HG03558 (cell line): ENCODE measurements at regions not wholly inside any gene's neighbourhood (a gene's known extent, or its start where the extent isn't known, plus 50 kb on each side); places are given as distances from the start of the nearest gene placed in this dataset.

Experiments used
- ATAC-seq: cut with Tn5 transposase; IDR thresholded peaks from one replicate; pipeline ENCODE4 v1.9.1; 2021; ENCODE audit warnings: moderate number of reproducible peaks; ENCODE audit not compliant: unreplicated experiment; ENCODE audit errors: extremely low read depth

DNA sequence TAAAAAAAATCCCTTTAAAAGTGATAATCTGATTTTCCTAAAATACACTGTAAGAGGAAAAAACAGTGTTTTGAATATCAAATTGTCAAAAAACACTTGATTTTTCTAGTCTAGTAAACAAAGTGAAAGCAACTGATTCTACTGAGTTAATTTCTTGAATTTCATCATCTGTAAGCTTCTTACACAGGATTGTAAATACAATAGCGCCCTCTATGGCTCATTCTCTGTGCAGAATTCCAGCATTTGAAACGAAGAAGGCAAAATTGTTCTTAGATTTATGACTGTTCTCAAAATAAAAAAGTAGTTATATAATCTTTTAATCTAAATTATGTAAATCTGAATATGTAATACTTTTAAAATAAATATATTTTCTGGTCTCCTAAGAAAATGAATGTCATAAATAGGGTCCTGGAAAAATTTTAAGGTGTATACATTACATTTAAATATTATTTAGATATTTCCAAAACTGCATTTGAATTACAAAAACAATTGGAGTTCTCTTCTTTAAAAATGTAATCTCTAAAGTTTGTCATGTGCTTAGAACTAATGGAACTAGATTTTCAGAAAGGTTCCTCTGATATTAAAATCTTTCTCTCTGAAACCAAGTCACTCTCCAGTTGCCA lies 176.9 kb upstream of the MC4R start:
- peak; percentile 66 for ATAC-seq

DNA sequence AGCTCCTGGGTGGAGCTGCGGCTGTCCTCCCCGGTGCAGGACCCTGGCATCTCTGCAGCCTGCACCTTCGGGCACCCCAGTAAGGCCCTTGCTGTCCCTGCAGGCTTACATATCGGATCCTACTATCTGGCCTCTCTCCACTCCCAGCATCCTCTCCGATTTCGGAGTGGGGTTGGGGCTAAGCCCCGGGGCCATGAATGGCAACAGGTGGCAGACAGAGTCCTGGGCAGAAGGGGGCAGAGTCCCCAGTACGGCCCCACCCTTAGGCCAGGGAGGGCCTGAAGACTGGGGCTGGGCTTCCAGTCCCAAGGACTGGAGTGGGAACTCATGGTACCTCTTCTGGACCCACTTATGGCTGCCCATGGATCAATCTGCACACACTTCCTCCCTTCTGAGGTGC lies 180.4 kb upstream of the MC4R start:
- no peak for ATAC-seq

GRCh38 chr18:60554967-60555366 lies 182.4 kb upstream of the MC4R start:
- ATAC-seq = no peak

- ATAC-seq = no peak
These were observed 183.1 kb upstream of the MC4R start for GRCh38 chr18:60555625-60556024.

GRCh38 chr18:60556326-60556725 lies 183.8 kb upstream of the MC4R start:
- ATAC-seq = no peak

GRCh38 chr18:60560071-60560470 lies 187.5 kb upstream of the MC4R start:
- ATAC-seq = no peak

DNA sequence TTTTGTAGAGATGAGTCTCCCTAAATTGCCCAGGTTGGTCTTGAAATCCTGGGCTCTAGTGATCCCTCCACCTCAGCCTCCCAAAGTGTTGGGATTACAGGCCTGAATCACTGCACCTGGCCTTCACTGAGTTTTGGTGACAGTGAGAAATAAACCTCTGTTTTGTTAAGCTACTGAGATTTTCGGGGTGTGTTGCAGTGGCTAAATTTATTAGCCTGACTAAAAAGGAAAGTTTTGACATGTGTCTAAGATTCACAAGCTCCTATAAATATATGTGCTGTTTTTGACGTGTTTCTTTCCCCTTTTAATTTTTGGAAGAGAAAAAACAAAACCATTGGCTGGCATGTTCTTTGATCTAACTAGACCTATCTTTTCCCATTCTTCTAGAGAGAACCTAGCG lies 190.5 kb upstream of the MC4R start:
- no peak for ATAC-seq

GRCh38 chr18:60568220-60568619 lies 195.6 kb upstream of the MC4R start:
- ATAC-seq = no peak

GRCh38 chr18:60570172-60570571 lies 197.6 kb upstream of the MC4R start:
- no peak for ATAC-seq

DNA sequence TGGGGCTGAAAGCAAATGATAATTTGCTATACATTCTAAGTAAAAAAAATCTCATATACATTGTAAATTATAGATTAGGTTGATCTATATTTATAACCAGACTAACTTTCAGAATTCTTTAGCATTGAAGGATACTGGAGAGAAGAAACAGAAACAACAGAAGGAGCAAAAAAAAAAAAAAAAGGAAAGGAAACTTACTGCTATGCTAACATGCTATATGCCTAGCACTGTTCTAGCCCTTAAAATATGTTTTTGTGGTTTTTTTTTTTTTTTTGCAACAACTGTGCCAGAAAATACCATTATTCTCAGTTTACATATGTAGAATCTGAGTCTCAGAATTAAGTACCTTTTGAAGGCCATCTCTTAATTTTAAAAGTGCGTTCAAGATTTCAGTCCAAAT lies 204.9 kb upstream of the MC4R start:
- no peak for ATAC-seq

DNA sequence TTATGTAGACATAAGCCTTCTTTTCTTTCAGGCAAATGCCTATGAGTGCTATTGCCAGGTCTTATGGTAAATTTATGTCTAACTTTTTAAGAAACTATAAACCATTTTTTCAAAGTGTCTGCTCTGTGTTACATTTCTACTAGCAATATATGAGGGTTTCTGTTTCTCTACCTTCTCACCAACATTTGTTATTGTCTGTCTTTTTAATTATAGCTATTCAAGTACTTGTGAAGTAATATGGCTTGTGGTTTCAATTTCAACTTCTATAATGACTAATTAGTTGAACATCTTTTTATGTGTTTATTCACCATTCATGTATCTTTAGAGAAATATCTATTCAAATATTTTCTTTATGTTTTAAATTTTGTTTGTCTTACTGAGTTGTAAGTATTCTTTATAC lies 213.1 kb upstream of the MC4R start:
- ATAC-seq = no peak

GRCh38 chr18:60593249-60593648 lies 220.7 kb upstream of the MC4R start:
- no peak for ATAC-seq

- ATAC-seq = no peak
These were observed 224.4 kb upstream of the MC4R start for GRCh38 chr18:60596928-60597327.

DNA sequence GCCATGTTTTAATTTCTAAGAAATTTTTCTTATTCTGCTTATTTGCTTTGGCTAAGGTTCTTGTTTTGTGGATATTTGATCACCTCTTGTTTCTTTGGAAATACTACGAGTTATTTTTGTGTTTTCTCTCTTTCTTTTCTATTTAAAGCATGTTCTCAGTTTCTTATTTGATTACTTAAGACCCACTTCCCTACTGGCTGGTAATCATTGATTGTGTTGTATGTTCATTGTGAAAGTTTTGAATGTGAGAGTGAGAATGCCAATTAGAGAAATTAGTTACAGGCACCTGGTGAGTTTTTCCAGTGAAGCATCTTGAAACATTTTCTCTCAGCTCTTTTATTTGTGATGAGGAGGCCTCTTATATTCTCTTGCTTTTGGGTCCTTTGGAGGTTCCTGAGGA lies 226.7 kb upstream of the MC4R start:
- peak; percentile 92 for ATAC-seq

- ATAC-seq = no peak
These were observed 227.4 kb upstream of the MC4R start for GRCh38 chr18:60599995-60600394.

GRCh38 chr18:60601249-60601648 lies 228.7 kb upstream of the MC4R start:
- ATAC-seq = no peak

DNA sequence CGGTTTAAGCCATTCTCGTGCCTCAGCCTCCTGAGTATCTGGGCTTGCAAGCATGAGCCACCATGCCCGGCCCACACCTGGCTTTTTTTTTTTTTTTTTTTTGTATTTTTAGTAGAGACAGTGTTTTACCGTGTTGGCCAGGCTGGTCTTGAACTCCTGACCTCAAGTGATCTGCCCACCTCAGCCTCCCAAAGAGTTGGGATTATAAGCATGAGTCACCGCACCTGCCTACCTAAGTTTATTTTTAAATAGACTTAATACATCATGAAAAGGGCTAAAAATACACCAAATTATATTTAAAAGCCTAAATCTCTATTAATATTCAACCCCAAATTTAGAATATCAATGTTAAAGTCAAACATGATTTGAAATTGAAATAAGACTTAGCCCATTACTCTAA lies 250.8 kb upstream of the MC4R start:
- ATAC-seq = no peak

- ATAC-seq = no peak
These were observed 251.6 kb upstream of the MC4R start for GRCh38 chr18:60624207-60624606.

DNA sequence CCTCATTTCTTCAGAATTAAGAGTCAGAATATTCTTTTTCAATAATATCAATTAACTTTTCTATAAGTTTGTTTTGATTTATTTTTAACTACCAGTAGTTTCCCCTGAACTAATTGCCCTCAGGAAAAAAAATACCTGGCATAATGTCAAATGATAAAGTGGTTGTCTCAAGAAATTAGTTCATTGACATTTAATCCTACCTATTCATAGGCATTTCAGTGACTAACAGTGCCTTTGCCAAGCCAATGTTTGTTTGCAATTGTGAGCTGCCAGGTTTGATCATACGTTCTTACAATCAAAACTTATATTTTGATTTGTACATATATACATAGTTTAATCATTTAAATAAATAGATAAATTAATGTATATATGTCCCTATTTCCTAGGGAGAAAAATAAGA lies 267.3 kb upstream of the MC4R start:
- ATAC-seq = no peak

- ATAC-seq = no peak
These were observed 270.4 kb upstream of the MC4R start for GRCh38 chr18:60643009-60643408.

DNA sequence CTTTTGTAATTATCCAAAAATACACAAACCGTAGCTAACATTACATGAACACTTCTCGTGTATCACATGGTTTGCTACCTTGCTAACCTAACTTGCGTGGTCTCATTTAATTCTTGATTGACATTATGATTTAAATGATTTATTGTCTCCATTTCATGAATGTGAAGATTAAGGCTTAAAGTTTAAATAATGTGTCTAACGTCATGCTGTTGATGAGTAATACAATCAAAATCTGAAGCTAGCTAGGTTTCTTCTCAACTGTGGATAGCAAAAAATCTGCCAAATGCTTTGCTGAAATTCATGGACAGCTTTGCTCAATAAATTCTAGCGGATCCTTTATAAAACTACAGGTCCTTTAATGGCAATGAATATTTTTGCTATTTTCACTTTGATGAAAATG lies 274.1 kb upstream of the MC4R start:
- ATAC-seq = no peak

DNA sequence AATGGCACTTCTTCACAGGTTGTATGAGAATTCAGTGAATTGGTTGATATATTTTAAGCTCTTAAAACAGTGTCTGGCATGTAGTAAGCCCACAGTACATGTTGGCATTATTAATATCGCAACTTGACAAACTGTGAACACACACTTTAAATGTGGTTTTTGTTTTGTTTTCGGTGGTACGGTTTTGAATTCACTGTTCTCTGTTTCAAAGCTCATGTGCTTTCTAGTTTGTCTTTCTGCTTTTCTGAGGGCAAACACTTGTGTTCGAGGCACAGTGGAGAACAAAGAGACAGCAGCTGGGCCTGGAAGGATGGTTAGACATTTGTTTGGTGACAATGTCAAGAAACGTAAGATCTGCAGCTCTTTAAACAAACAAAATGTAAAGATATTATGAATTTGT lies 276.5 kb upstream of the MC4R start:
- ATAC-seq = peak; percentile 99
